ENCODE measurements at regions not wholly inside any gene's neighbourhood (a gene's known extent, or its start where the extent isn't known, plus 50 kb on each side); places are given as distances from the start of the nearest gene placed in this dataset.

DNA sequence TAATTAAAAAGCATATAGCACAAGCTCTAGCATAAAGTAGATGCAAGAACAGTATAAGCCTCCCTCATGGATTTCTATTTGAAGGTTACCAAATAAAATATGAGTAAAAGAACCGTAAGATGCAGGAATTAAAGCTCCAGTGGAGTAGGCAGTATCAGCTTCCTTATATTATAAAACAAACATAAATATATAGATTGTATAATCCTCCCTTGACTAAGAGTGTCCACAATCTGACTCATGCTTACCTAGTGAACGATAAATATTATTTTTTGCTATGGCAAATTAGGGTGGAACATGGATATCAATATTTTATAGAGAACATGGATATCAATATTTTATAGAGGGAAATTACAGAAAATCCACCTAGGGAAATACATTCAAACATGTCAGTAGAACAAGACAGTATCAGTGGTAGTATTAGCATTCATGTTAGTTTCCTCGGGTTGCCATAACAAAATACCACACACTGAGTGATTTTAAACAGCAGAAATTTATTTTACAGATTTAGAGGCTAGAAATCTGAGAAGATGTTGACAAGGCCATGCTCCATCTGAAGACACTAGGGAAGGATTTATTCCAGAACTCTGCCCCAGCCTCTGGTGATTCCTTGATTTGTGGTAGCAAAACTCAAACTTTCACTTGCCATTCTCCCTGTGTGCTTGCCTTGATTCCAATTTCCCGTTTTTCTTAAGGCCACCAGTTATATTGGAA, 1521.3 kb downstream of the SI start:
- Histone ChIP-seq H3K36me3 (replicated peaks in 1 of 2; ENCODE audit: control extremely low read depth in 1 of 2, control insufficient read depth in 1 of 2, extremely low read depth in 1 of 2, insufficient read depth in 2 of 2, low read length in 1 of 2) (no peaks in the 10 kb centered on the region), H3K27me3 (replicated peaks in 1 of 4; ENCODE audit: control extremely low read depth in 1 of 4, control insufficient read depth in 3 of 4, insufficient read depth in 4 of 4, low read length in 3 of 4) (no peaks in the 10 kb centered on the region), H3K4me1 (ENCODE audit: control insufficient read depth in 2 of 2, insufficient read depth in 2 of 2, low read length in 2 of 2) (no peaks in the 10 kb centered on the region), H3K79me2 (ENCODE audit: control insufficient read depth, insufficient read depth, low read length) (no peaks in the 10 kb centered on the region), H3K4me2 (replicated peaks; ENCODE audit: low read depth, low read length, poor library complexity, severe bottlenecking) (no peak overlapping the region), H3K9ac (ENCODE audit: low read length) (no peak overlapping the region), H2AFZ (ENCODE audit: insufficient read depth, low read depth, low read length, poor library complexity, severe bottlenecking) (no peak overlapping the region), H3K9me3 (ENCODE audit: control extremely low read depth in 1 of 3, control insufficient read depth in 2 of 3, insufficient read depth in 1 of 3, low read length in 2 of 3) (peaks cover 0 to 2% (median 0%) of the 10 kb centered on the region in 3 donors), H3K4me3 (ENCODE audit: control extremely low read depth in 1 of 5, extremely low read depth in 1 of 5, insufficient read depth in 1 of 5, low read depth in 2 of 5, low read length in 4 of 5) (no peak overlapping the region), H4K20me1 (ENCODE audit: control insufficient read depth, insufficient read depth, low read length, poor library complexity, severe bottlenecking) (no peaks in the 10 kb centered on the region), H3K27ac (ENCODE audit: low read length in 2 of 2) (no peak overlapping the region)
- H3K9me3 Mint-ChIP-seq (ENCODE audit: insufficient read depth), result no peaks in the 10 kb centered on the region
- DNase-seq (no peak), ATAC-seq (ENCODE audit: low read depth) (no peak)
- intact Hi-C loops (cut with micrococcal nuclease), result no loop called here
- POLR2A ChIA-PET, result no interaction called here
- TF ChIP-seq EZH2 (IDR thresholded peaks at IDR 0.05; ENCODE audit: borderline replicate concordance, insufficient read depth, low read depth, low read length, poor library complexity, severe bottlenecking) (no peak), CTCF (IDR thresholded peaks at IDR 0.05) (no peak)
- CTCF ChIA-PET, result no interaction called here
- no peak overlapping the region for H3K27ac Mint-ChIP-seq
- no peak overlapping the region for H3K4me3 Mint-ChIP-seq
- no CpG with 5 or more reads among the region's 4 CpGs for WGBS (ENCODE audit: insufficient coverage)
- H3K27me3 Mint-ChIP-seq, result no peaks in the 10 kb centered on the region
- no peaks in the 10 kb centered on the region for H3K4me1 Mint-ChIP-seq

DNA sequence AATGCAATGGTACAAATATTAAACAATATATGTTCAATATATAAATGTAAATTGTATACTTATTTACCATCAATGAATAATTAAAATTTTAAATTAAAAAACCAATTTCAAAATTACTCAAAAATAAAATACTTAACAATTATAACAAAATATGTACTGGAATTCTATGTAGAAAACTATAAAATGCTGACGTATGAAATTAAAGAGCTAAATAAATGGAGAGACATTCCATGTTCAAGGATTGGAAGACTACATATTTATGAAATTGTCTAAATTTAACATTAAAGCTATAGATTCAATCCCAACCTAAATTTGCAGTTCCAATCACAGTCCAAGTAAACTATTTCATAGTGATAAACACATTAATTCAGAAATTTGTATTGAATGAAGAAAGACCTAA, 1522.4 kb downstream of the SI start:
- Histone ChIP-seq H3K9ac (ENCODE audit: low read length) (no peak overlapping the region), H3K9me3 (ENCODE audit: control extremely low read depth in 1 of 3, control insufficient read depth in 2 of 3, insufficient read depth in 1 of 3, low read length in 2 of 3) (peaks cover 0 to 8% (median 0%) of the 10 kb centered on the region in 3 donors), H3K79me2 (ENCODE audit: control insufficient read depth, insufficient read depth, low read length) (no peaks in the 10 kb centered on the region), H3K27me3 (replicated peaks in 1 of 4; ENCODE audit: control extremely low read depth in 1 of 4, control insufficient read depth in 3 of 4, insufficient read depth in 4 of 4, low read length in 3 of 4) (no peaks in the 10 kb centered on the region), H3K4me3 (ENCODE audit: control extremely low read depth in 1 of 5, extremely low read depth in 1 of 5, insufficient read depth in 1 of 5, low read depth in 2 of 5, low read length in 4 of 5) (no peak overlapping the region), H3K4me2 (replicated peaks; ENCODE audit: low read depth, low read length, poor library complexity, severe bottlenecking) (no peak overlapping the region), H4K20me1 (ENCODE audit: control insufficient read depth, insufficient read depth, low read length, poor library complexity, severe bottlenecking) (no peaks in the 10 kb centered on the region), H3K36me3 (replicated peaks in 1 of 2; ENCODE audit: control extremely low read depth in 1 of 2, control insufficient read depth in 1 of 2, extremely low read depth in 1 of 2, insufficient read depth in 2 of 2, low read length in 1 of 2) (no peaks in the 10 kb centered on the region), H2AFZ (ENCODE audit: insufficient read depth, low read depth, low read length, poor library complexity, severe bottlenecking) (no peak overlapping the region), H3K27ac (ENCODE audit: low read length in 2 of 2) (no peak overlapping the region), H3K4me1 (ENCODE audit: control insufficient read depth in 2 of 2, insufficient read depth in 2 of 2, low read length in 2 of 2) (no peaks in the 10 kb centered on the region)
- Mint-ChIP-seq H3K27ac (no peak overlapping the region), H3K4me1 (no peaks in the 10 kb centered on the region), H3K27me3 (no peaks in the 10 kb centered on the region), H3K4me3 (no peak overlapping the region), H3K9me3 (ENCODE audit: insufficient read depth) (no peaks in the 10 kb centered on the region)
- DNase-seq (no peak), ATAC-seq (ENCODE audit: low read depth) (no peak)
- ChIA-PET CTCF (no interaction called here), POLR2A (no interaction called here)
- WGBS (ENCODE audit: insufficient coverage), result no CpG with 5 or more reads among the region's 1 CpG
- TF ChIP-seq CTCF (IDR thresholded peaks at IDR 0.05) (no peak), EZH2 (IDR thresholded peaks at IDR 0.05; ENCODE audit: borderline replicate concordance, insufficient read depth, low read depth, low read length, poor library complexity, severe bottlenecking) (no peak)
- intact Hi-C loops (cut with micrococcal nuclease), result no loop called here

Measured in B cell (primary cell).